Endodermal cell (in vitro differentiated cells): ENCODE measurements at regions not wholly inside any gene's neighbourhood (a gene's known extent, or its start where the extent isn't known, plus 50 kb on each side); places are given as distances from the start of the nearest gene placed in this dataset.

Experiments used
- DNase-seq: peaks from one replicate; pipeline ENCODE4 v3.0.0-alpha.2; 2017
- H3K27ac ChIP-seq: 2 replicates; pipeline ENCODE4 v1.5.1; 2013; ENCODE audit warnings: mild to moderate bottlenecking, low read depth, low read length, moderate library complexity
- H3K27me3 ChIP-seq: 2 replicates; pipeline ENCODE4 v1.6.1; 2013; ENCODE audit warnings: mild to moderate bottlenecking, low read length, moderate library complexity; ENCODE audit not compliant: insufficient read depth, control insufficient read depth, poor library complexity, severe bottlenecking
- H3K36me3 ChIP-seq: 2 replicates; pipeline ENCODE4 v1.7.0; 2013; ENCODE audit warnings: mild to moderate bottlenecking, low read length, moderate library complexity; ENCODE audit not compliant: control insufficient read depth, insufficient read depth
- H3K4me1 ChIP-seq: one replicate; pipeline ENCODE4 v1.7.0; 2013; ENCODE audit warnings: low read length; ENCODE audit not compliant: control insufficient read depth, insufficient read depth
- H3K4me3 ChIP-seq: 2 replicates; pipeline ENCODE4 v1.5.1; 2013; ENCODE audit warnings: mild to moderate bottlenecking, low read length, moderate library complexity
- H3K9ac ChIP-seq: 2 replicates; pipeline ENCODE4 v1.6.1; 2013; ENCODE audit warnings: mild to moderate bottlenecking, low read length, moderate library complexity; ENCODE audit not compliant: poor library complexity, severe bottlenecking; ENCODE audit errors: extremely low read depth
- H3K9me3 ChIP-seq: 2 replicates; pipeline ENCODE4 v1.6.1; 2013; ENCODE audit warnings: mild to moderate bottlenecking, low read length, moderate library complexity; ENCODE audit not compliant: control insufficient read depth
- H3K27ac Mint-ChIP-seq: 2 replicates; pipeline ENCODE4 v1.8.0; 2020; ENCODE audit warnings: mixed read lengths
- H3K27me3 Mint-ChIP-seq: 2 replicates; pipeline ENCODE4 v1.8.0; 2021; ENCODE audit warnings: mild to moderate bottlenecking, mixed read lengths; ENCODE audit not compliant: insufficient read depth
- H3K36me3 Mint-ChIP-seq: 2 replicates; pipeline ENCODE4 v1.8.0; 2020; ENCODE audit warnings: low read depth, mixed read lengths
- H3K4me1 Mint-ChIP-seq: 2 replicates; pipeline ENCODE4 v1.8.0; 2020; ENCODE audit warnings: mixed read lengths
- H3K4me3 Mint-ChIP-seq: 2 replicates; pipeline ENCODE4 v1.8.0; 2020; ENCODE audit warnings: mild to moderate bottlenecking, moderate library complexity, mixed read lengths
- H3K9me3 Mint-ChIP-seq: 2 replicates; pipeline ENCODE4 v1.8.0; 2020; ENCODE audit warnings: mild to moderate bottlenecking, mixed read lengths
- CTCF ChIP-seq: fragments of 200-600 bp; sonication (generic); conservative IDR thresholded peaks from 2 replicates; pipeline ENCODE4 v1.5.0; 2021; ENCODE audit warnings: antibody characterized with exemption, mild to moderate bottlenecking
- WGBS, 2 experiments: methylation state at CpG; one replicate each; pipeline versions ENCODE4 v1.1.5 to v1.1.7; 2013; ENCODE audit warnings: missing lambda C conversion rate in 2 of 2, mixed read lengths in 1 of 2; ENCODE audit not compliant: insufficient coverage in 1 of 2, insufficient read length in 1 of 2; 5-methylcytosine and 5-hydroxymethylcytosine counted together

GRCh38 chr2:16285813-16286510 lies 345.6 kb downstream of the MYCN start:
- no peak for DNase-seq
- Mint-ChIP-seq H3K4me1 (peaks cover 9% of the 10 kb centered on the region), H3K36me3 (no peaks in the 10 kb centered on the region), H3K27me3 (no peaks in the 10 kb centered on the region), H3K27ac (no peak overlapping the region), H3K4me3 (no peak overlapping the region), H3K9me3 (no peaks in the 10 kb centered on the region)
- no peak for TF ChIP-seq CTCF
- WGBS, 2 experiments, result 88 to 100% methylated on average over 5 to 7 of the region's 7 CpGs
- H3K27ac ChIP-seq, result no peak overlapping the region
- no peaks in the 10 kb centered on the region for H3K4me1 ChIP-seq
- H3K9ac ChIP-seq, result no peak overlapping the region
- no peaks in the 10 kb centered on the region for H3K27me3 ChIP-seq
- no peak overlapping the region for H3K4me3 ChIP-seq
- H3K36me3 ChIP-seq, result no peaks in the 10 kb centered on the region
- H3K9me3 ChIP-seq, result no peaks in the 10 kb centered on the region

- Histone ChIP-seq H3K27me3 (no peaks in the 10 kb centered on the region), H3K9ac (no peak overlapping the region), H3K27ac (no peak overlapping the region), H3K4me1 (no peaks in the 10 kb centered on the region), H3K9me3 (no peaks in the 10 kb centered on the region), H3K36me3 (no peaks in the 10 kb centered on the region), H3K4me3 (no peak overlapping the region)
- Mint-ChIP-seq H3K4me1 (peaks cover 9% of the 10 kb centered on the region), H3K4me3 (no peak overlapping the region), H3K27me3 (no peaks in the 10 kb centered on the region), H3K27ac (no peak overlapping the region), H3K36me3 (no peaks in the 10 kb centered on the region), H3K9me3 (no peaks in the 10 kb centered on the region)
- no peak for TF ChIP-seq CTCF
- 87 to 90% methylated on average over 4 to 12 of the region's 12 CpGs for WGBS, 2 experiments
- DNase-seq, result no peak
Measured at GRCh38 chr2:16284941-16285625, 344.7 kb downstream of the MYCN start.

- Mint-ChIP-seq H3K27ac (no peak overlapping the region), H3K36me3 (no peaks in the 10 kb centered on the region)
- 84 to 85% methylated on average over 8 to 10 of the region's 10 CpGs for WGBS, 2 experiments
Measured at GRCh38 chr2:16283071-16283850, 342.9 kb downstream of the MYCN start.

More at GRCh38 chr2:16283071-16283850, 342.9 kb downstream of the MYCN start:
- peaks cover 9% of the 10 kb centered on the region for H3K4me1 Mint-ChIP-seq
- DNase-seq, result no peak
- no peak overlapping the region for H3K4me3 Mint-ChIP-seq
- no peak overlapping the region for H3K27ac ChIP-seq
- H3K4me1 ChIP-seq, result no peaks in the 10 kb centered on the region
- no peak overlapping the region for H3K9ac ChIP-seq
- no peaks in the 10 kb centered on the region for H3K27me3 ChIP-seq
- no peaks in the 10 kb centered on the region for H3K9me3 ChIP-seq
- TF ChIP-seq CTCF, result no peak
- H3K36me3 ChIP-seq, result no peaks in the 10 kb centered on the region
- no peaks in the 10 kb centered on the region for H3K27me3 Mint-ChIP-seq
- H3K9me3 Mint-ChIP-seq, result no peaks in the 10 kb centered on the region
- H3K4me3 ChIP-seq, result no peak overlapping the region
